ENCODE measurements at regions not wholly inside any gene's neighbourhood (a gene's known extent, or its start where the extent isn't known, plus 50 kb on each side); places are given as distances from the start of the nearest gene placed in this dataset.
"Not testable (repeated sequence)": the region's sequence is repeated elsewhere in the genome, so short reads cannot be mapped to it uniquely, and the experiment has no call there.

- DNase-seq (ENCODE audit: low spot score) = no peak
- H3K27ac Mint-ChIP-seq = no peak overlapping the region
- H3K4me1 Mint-ChIP-seq (ENCODE audit: low read depth) = no peaks in the 10 kb centered on the region
- H3K4me3 Mint-ChIP-seq = no peak overlapping the region
- peaks cover 3% of the 10 kb centered on the region for H3K9me3 Mint-ChIP-seq
- H3K27me3 Mint-ChIP-seq (ENCODE audit: low read depth) = no peaks in the 10 kb centered on the region
- no peaks in the 10 kb centered on the region for H3K36me3 Mint-ChIP-seq (ENCODE audit: low read depth)
Observed at GRCh38 chr20:12095180-12095920, 177.7 kb downstream of the BTBD3 start.

DNA sequence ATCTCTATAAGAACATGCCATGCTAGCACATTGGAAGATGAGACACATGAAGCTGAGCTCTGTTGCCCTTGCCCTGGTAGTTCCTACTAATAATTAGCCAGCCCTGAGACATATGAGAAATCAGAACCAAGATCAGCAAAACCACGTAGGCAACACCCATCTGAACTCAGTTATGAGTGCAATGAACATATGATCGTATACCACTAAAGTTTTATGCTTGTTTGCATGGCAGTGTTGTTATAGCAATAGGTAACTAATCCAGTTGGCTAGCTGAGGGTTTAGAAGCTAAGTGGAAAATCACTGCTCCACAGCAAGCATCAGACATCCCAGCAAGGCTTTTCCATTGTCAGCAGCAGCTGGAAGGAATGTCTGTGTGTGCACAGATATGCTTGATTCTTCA lies 180.7 kb downstream of the BTBD3 start:
- Mint-ChIP-seq H3K9me3 (peaks cover 7% of the 10 kb centered on the region), H3K27me3 (ENCODE audit: low read depth) (no peaks in the 10 kb centered on the region), H3K4me3 (no peak overlapping the region), H3K36me3 (ENCODE audit: low read depth) (no peaks in the 10 kb centered on the region), H3K27ac (no peak overlapping the region), H3K4me1 (ENCODE audit: low read depth) (no peaks in the 10 kb centered on the region)
- DNase-seq (ENCODE audit: low spot score) = no peak

- no peak for DNase-seq (ENCODE audit: low spot score)
- Mint-ChIP-seq H3K4me1 (ENCODE audit: low read depth) (no peaks in the 10 kb centered on the region), H3K27ac (no peak overlapping the region), H3K9me3 (peaks cover 23% of the 10 kb centered on the region), H3K27me3 (ENCODE audit: low read depth) (no peaks in the 10 kb centered on the region), H3K4me3 (no peak overlapping the region), H3K36me3 (ENCODE audit: low read depth) (no peaks in the 10 kb centered on the region)
Observed at GRCh38 chr20:12108846-12109245, 191.2 kb downstream of the BTBD3 start.

DNA sequence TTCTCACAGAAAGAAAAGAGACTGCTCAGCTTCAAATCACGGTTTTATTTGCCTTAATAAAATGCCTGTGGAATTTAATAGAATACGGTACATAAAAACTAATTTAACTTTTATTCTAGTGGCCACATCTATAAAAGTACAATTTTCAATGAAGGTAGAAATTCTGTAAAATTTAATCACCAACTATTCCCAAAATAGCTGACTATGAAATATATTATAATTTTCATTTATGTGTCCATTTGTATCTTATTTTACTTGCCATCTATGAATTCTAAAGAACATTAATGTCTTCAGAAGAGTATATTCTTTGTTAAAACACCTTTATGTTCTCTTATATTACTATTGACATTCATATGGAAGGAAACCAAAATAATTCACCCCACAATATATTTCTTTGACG lies 192.6 kb downstream of the BTBD3 start:
- Mint-ChIP-seq H3K36me3 (ENCODE audit: low read depth) (no peaks in the 10 kb centered on the region), H3K9me3 (peaks cover 23% of the 10 kb centered on the region), H3K27me3 (ENCODE audit: low read depth) (no peaks in the 10 kb centered on the region), H3K4me1 (ENCODE audit: low read depth) (no peaks in the 10 kb centered on the region), H3K4me3 (no peak overlapping the region), H3K27ac (no peak overlapping the region)
- no peak for DNase-seq (ENCODE audit: low spot score)

DNA sequence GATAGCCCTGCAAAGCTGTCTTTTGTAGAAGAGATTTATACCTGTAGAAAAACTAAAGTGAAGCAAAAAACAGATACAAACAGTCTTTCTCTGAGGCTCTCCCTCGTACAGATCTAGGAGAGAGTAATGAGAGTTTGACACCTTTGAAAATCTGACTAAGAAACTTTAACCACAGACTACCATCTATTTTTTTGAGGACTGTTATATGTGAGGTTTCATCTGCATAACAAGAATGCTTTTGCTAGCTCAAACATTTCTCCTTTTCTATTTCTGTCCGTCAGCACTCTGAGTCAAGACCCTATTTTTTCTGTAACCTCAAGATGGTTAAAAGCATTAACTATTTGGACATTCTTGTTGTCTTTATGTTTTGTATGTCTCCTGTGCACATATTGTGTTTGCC lies 193.0 kb downstream of the BTBD3 start:
- Mint-ChIP-seq H3K27me3 (ENCODE audit: low read depth) (no peaks in the 10 kb centered on the region), H3K27ac (no peak overlapping the region), H3K36me3 (ENCODE audit: low read depth) (no peaks in the 10 kb centered on the region), H3K4me3 (no peak overlapping the region), H3K4me1 (ENCODE audit: low read depth) (no peaks in the 10 kb centered on the region), H3K9me3 (peaks cover 23% of the 10 kb centered on the region)
- no peak for DNase-seq (ENCODE audit: low spot score)

DNA sequence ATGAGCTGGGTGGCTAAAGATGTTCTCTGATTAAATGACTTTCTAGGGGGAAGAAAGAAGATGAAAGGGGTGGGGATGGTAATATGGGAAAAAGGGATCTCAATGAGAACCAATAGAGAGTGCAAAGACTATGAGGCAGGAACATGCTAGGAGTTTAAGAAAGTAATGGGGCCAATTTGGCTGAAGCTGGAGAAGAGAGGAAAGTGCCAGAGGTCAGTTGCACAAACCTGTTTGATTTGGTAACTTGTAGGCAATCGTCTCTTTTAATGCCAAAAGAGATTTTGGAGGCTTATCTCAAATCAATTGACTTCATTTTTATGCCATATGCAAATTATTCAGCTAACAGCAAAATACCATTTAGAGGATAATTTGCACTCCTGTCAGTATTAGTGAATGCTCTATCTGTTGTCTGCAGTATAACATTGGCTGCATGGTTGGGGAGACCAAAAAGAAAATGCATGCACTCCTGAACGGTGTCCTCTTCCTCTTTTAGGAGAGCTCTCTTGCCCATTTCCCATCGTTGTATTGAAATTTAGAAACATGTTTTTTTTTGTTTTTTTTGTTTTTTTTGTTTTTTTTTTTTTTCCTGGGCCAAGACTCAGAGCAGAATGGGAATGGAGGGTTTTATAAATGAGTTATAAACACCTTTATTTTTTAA lies 193.9 kb downstream of the BTBD3 start:
- H3K36me3 Mint-ChIP-seq (ENCODE audit: low read depth) = no peaks in the 10 kb centered on the region
- DNase-seq (ENCODE audit: low spot score) = no peak
- no peak overlapping the region for H3K27ac Mint-ChIP-seq
- H3K9me3 Mint-ChIP-seq = peaks cover 18% of the 10 kb centered on the region
- no peaks in the 10 kb centered on the region for H3K27me3 Mint-ChIP-seq (ENCODE audit: low read depth)
- no peak overlapping the region for H3K4me3 Mint-ChIP-seq
- H3K4me1 Mint-ChIP-seq (ENCODE audit: low read depth) = no peaks in the 10 kb centered on the region

DNA sequence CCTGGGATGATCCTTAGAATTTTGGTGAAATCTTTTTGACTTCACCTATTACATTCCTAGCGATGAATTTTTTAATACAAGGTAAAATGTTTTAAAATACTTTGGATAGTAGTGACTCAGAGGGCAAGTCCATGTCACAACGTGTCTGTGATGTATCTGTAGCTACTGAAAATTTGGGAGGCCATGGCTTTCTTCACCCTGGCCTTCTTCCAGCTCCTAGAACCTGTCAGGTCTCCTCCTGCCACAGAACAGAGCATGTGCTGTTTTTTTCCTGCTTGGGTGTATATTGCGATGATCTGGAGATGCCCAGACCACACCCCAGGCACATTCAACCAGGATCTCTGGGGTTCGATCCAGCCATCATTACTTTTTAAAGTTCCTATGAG lies 194.4 kb downstream of the BTBD3 start:
- Mint-ChIP-seq H3K27ac (no peak overlapping the region), H3K36me3 (ENCODE audit: low read depth) (no peaks in the 10 kb centered on the region), H3K4me1 (ENCODE audit: low read depth) (no peaks in the 10 kb centered on the region), H3K9me3 (peaks cover 14% of the 10 kb centered on the region), H3K27me3 (ENCODE audit: low read depth) (no peaks in the 10 kb centered on the region), H3K4me3 (no peak overlapping the region)
- DNase-seq (ENCODE audit: low spot score) = no peak

- Mint-ChIP-seq H3K9me3 (peaks cover 11% of the 10 kb centered on the region), H3K4me3 (no peak overlapping the region), H3K4me1 (ENCODE audit: low read depth) (no peaks in the 10 kb centered on the region), H3K27me3 (ENCODE audit: low read depth) (no peaks in the 10 kb centered on the region), H3K27ac (no peak overlapping the region), H3K36me3 (ENCODE audit: low read depth) (no peaks in the 10 kb centered on the region)
- no peak for DNase-seq (ENCODE audit: low spot score)
Observed at GRCh38 chr20:12112665-12113064, 195.0 kb downstream of the BTBD3 start.

DNA sequence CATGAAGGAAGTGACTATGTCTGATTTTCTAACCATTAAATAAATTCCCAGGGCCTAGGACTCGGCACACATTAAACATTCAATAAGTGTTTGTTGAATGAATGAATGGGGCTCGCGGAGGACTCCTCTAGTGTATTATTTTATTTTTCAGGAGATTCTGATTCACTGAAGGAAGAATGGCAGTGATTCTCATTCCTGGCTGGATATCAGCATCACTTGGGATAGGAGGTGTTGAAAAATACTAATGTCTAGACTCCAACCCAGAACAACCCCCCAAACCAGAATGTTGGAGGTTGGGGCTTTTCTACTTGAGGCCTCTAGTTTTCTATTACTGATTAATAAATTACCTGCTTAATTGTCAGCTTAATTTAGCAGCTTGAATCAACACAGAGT lies 195.4 kb downstream of the BTBD3 start:
- Mint-ChIP-seq H3K9me3 (peaks cover 11% of the 10 kb centered on the region), H3K36me3 (ENCODE audit: low read depth) (no peaks in the 10 kb centered on the region), H3K4me3 (no peak overlapping the region), H3K27me3 (ENCODE audit: low read depth) (no peaks in the 10 kb centered on the region), H3K27ac (no peak overlapping the region), H3K4me1 (ENCODE audit: low read depth) (no peaks in the 10 kb centered on the region)
- no peak for DNase-seq (ENCODE audit: low spot score)

- no peak overlapping the region for H3K27ac Mint-ChIP-seq
- DNase-seq (ENCODE audit: low spot score) = no peak
- H3K4me3 Mint-ChIP-seq = no peak overlapping the region
- H3K27me3 Mint-ChIP-seq (ENCODE audit: low read depth) = no peaks in the 10 kb centered on the region
- H3K9me3 Mint-ChIP-seq = peaks cover 11% of the 10 kb centered on the region
- H3K36me3 Mint-ChIP-seq (ENCODE audit: low read depth) = no peaks in the 10 kb centered on the region
- H3K4me1 Mint-ChIP-seq (ENCODE audit: low read depth) = no peaks in the 10 kb centered on the region
Observed at GRCh38 chr20:12113468-12114371, 196.0 kb downstream of the BTBD3 start.

- not testable (repeated sequence) for H3K4me3 Mint-ChIP-seq; H3K36me3 Mint-ChIP-seq (ENCODE audit: low read depth); H3K27ac Mint-ChIP-seq; H3K4me1 Mint-ChIP-seq (ENCODE audit: low read depth); DNase-seq (ENCODE audit: low spot score); H3K27me3 Mint-ChIP-seq (ENCODE audit: low read depth)
- H3K9me3 Mint-ChIP-seq = peaks cover 17% of the 10 kb centered on the region
Observed at GRCh38 chr20:12129114-12129513, 211.4 kb downstream of the BTBD3 start.

- not testable (repeated sequence) for H3K36me3 Mint-ChIP-seq (ENCODE audit: low read depth); H3K27me3 Mint-ChIP-seq (ENCODE audit: low read depth); H3K4me3 Mint-ChIP-seq; H3K4me1 Mint-ChIP-seq (ENCODE audit: low read depth); H3K27ac Mint-ChIP-seq; DNase-seq (ENCODE audit: low spot score)
- H3K9me3 Mint-ChIP-seq = peaks cover 17% of the 10 kb centered on the region
Observed at GRCh38 chr20:12129532-12129931, 211.8 kb downstream of the BTBD3 start.

DNA sequence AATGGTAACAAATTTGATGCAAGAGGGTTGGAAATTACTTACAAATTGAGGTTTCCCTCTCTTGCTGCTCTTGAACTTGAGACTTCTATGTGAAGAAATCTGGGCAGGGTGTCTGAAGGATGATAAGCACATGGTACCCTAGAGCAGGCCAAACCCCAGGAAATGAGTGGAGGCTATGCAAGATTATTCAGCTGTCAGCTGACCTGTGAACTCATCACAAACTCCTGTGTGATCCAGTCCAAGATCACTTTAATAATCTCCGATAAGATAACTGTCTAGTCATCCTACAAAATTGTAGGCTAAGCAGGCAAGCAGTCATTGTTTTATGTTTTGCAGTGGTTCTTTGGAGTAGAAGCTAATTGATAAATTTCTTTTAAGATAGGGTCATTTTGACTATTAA lies 213.1 kb downstream of the BTBD3 start:
- Mint-ChIP-seq H3K4me1 (ENCODE audit: low read depth) (no peaks in the 10 kb centered on the region), H3K9me3 (peaks cover 22% of the 10 kb centered on the region), H3K27ac (no peak overlapping the region), H3K4me3 (no peak overlapping the region), H3K27me3 (ENCODE audit: low read depth) (no peaks in the 10 kb centered on the region), H3K36me3 (ENCODE audit: low read depth) (no peaks in the 10 kb centered on the region)
- DNase-seq (ENCODE audit: low spot score) = no peak

DNA sequence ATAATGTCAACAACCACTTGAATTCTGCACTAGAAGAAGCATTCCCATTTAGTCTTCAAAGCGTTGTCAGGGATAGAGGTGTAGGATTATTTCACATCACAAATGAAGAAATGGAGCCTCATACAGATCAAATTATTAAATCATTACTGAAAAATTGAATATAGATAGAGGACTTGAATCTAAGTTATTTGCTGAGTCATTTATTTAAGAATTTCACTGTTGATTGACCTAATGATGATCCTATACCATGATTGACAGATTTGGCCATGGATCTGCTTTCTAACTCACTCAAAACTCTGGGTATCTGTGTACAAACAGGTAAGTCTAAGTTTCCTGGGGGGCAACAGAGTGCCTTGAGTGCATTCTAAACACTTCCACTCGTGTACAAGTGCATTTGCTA lies 215.9 kb downstream of the BTBD3 start:
- H3K27me3 Mint-ChIP-seq (ENCODE audit: low read depth) = no peaks in the 10 kb centered on the region
- no peak overlapping the region for H3K4me3 Mint-ChIP-seq
- H3K4me1 Mint-ChIP-seq (ENCODE audit: low read depth) = no peaks in the 10 kb centered on the region
- no peaks in the 10 kb centered on the region for H3K36me3 Mint-ChIP-seq (ENCODE audit: low read depth)
- DNase-seq (ENCODE audit: low spot score) = no peak
- peaks cover 25% of the 10 kb centered on the region for H3K9me3 Mint-ChIP-seq
- no peak overlapping the region for H3K27ac Mint-ChIP-seq
